ENCODE measurements at regions not wholly inside any gene's neighbourhood (a gene's known extent, or its start where the extent isn't known, plus 50 kb on each side); places are given as distances from the start of the nearest gene placed in this dataset.

DNA sequence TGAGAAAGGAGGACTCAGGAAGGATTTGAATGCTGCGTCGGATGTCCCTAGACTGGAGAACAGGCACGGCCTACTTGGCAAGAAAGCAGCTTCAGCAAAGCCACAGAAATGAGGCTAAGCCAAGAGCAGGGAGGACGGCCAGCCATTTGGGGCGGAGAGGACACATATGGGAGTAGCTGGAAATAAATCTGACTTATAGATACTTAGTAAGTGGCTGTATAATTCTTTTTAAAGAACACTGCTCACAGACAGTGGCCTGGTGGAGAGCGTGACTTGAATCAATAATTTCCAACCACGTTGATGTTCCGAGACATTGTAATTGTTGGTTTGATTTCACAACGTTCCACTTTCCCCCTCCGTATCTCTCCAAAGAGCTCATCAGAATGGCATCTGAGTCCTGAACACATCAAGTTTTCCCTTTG is 67.7 kb upstream of the JCAD start:
- H3K4me1 ChIP-seq (ENCODE audit: insufficient read depth, low read length) = peaks cover 13% of the 10 kb centered on the region
- no peaks in the 10 kb centered on the region for H4K20me1 ChIP-seq (ENCODE audit: insufficient read depth, low read length)
- H3K9me3 ChIP-seq (ENCODE audit: low read depth, low read length) = no peaks in the 10 kb centered on the region
- no peaks in the 10 kb centered on the region for H3K27me3 ChIP-seq (ENCODE audit: insufficient read depth, low read length)
- H3K36me3 ChIP-seq (ENCODE audit: insufficient read depth, low read length) = no peaks in the 10 kb centered on the region
- H3K27ac ChIP-seq (ENCODE audit: low read depth, low read length) = peak overlapping the region; percentile 77
- TF ChIP-seq, protein P1, sequence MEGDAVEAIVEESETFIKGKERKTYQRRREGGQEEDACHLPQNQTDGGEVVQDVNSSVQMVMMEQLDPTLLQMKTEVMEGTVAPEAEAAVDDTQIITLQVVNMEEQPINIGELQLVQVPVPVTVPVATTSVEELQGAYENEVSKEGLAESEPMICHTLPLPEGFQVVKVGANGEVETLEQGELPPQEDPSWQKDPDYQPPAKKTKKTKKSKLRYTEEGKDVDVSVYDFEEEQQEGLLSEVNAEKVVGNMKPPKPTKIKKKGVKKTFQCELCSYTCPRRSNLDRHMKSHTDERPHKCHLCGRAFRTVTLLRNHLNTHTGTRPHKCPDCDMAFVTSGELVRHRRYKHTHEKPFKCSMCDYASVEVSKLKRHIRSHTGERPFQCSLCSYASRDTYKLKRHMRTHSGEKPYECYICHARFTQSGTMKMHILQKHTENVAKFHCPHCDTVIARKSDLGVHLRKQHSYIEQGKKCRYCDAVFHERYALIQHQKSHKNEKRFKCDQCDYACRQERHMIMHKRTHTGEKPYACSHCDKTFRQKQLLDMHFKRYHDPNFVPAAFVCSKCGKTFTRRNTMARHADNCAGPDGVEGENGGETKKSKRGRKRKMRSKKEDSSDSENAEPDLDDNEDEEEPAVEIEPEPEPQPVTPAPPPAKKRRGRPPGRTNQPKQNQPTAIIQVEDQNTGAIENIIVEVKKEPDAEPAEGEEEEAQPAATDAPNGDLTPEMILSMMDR (IDR thresholded peaks at IDR 0.05; ENCODE audit: extremely low read depth, low read depth, low read length) = no peak
- peak; percentile 80 for DNase-seq (ENCODE audit: insufficient read length, low spot score, missing footprints)
- peak overlapping the region; percentile 95 for H2AFZ ChIP-seq (ENCODE audit: low read length)
- no peaks in the 10 kb centered on the region for H3K79me2 ChIP-seq (ENCODE audit: insufficient read depth, low read length)
- H3K4me2 ChIP-seq (ENCODE audit: insufficient read depth, low read length) = peak overlapping the region; percentile 74
- peak overlapping the region; percentile 27 for H3K4me3 ChIP-seq (ENCODE audit: insufficient read depth, low read length)

DNA sequence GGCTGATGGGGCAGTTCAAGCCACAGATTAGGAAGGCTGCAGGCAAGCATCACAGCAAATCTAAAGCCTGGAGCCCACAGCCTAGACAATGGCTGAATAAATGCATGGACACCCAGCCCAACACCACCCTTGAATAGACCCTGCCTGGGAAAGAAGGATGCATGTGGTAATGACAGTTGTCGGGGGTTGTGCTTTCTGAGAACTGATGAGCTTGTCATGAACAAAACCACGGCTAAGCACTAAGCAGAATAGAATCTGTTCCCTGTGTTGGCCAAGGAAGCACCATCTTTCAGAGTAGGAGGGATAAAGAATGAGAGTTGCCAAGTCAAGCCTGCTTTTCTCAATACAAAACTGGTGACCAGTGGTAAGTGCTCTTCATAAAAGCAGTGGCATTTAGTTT is 66.1 kb upstream of the JCAD start:
- Histone ChIP-seq H4K20me1 (ENCODE audit: insufficient read depth, low read length) (no peaks in the 10 kb centered on the region), H3K4me2 (ENCODE audit: insufficient read depth, low read length) (no peak overlapping the region), H2AFZ (ENCODE audit: low read length) (no peak overlapping the region), H3K27me3 (ENCODE audit: insufficient read depth, low read length) (no peaks in the 10 kb centered on the region), H3K9me3 (ENCODE audit: low read depth, low read length) (no peaks in the 10 kb centered on the region), H3K79me2 (ENCODE audit: insufficient read depth, low read length) (no peaks in the 10 kb centered on the region), H3K4me1 (ENCODE audit: insufficient read depth, low read length) (peaks cover 13% of the 10 kb centered on the region), H3K27ac (ENCODE audit: low read depth, low read length) (no peak overlapping the region), H3K36me3 (ENCODE audit: insufficient read depth, low read length) (no peaks in the 10 kb centered on the region), H3K4me3 (ENCODE audit: insufficient read depth, low read length) (no peak overlapping the region)
- TF ChIP-seq, protein P1 (IDR thresholded peaks at IDR 0.05; ENCODE audit: extremely low read depth, low read depth, low read length) = no peak
- no peak for DNase-seq (ENCODE audit: insufficient read length, low spot score, missing footprints)

DNA sequence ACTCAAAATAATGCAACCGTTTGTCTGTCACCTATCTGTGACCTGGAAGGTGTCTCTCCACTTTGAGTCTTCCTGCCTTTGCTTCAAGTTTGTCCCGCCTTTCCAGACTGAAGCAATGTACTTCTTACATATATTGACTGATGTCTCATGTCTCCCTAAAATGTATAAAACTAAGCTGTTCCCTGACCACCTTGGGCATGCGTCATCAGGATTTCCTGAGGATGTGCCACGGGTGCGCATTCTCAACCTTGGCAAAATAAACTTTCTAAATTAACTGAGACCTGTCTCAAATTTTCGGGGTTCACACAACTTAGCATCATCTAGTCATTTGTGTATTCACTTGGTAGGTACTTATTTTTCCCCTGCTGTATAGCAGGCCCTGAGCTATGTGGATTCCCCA is 65.3 kb upstream of the JCAD start:
- Histone ChIP-seq H3K9me3 (ENCODE audit: low read depth, low read length) (no peaks in the 10 kb centered on the region), H4K20me1 (ENCODE audit: insufficient read depth, low read length) (no peaks in the 10 kb centered on the region), H3K27me3 (ENCODE audit: insufficient read depth, low read length) (no peaks in the 10 kb centered on the region), H3K4me1 (ENCODE audit: insufficient read depth, low read length) (peaks cover 13% of the 10 kb centered on the region), H3K4me2 (ENCODE audit: insufficient read depth, low read length) (no peak overlapping the region), H3K27ac (ENCODE audit: low read depth, low read length) (no peak overlapping the region), H2AFZ (ENCODE audit: low read length) (no peak overlapping the region), H3K79me2 (ENCODE audit: insufficient read depth, low read length) (no peaks in the 10 kb centered on the region), H3K36me3 (ENCODE audit: insufficient read depth, low read length) (no peaks in the 10 kb centered on the region), H3K4me3 (ENCODE audit: insufficient read depth, low read length) (no peak overlapping the region)
- TF ChIP-seq, protein P1 (IDR thresholded peaks at IDR 0.05; ENCODE audit: extremely low read depth, low read depth, low read length) = no peak
- no peak for DNase-seq (ENCODE audit: insufficient read length, low spot score, missing footprints)

DNA sequence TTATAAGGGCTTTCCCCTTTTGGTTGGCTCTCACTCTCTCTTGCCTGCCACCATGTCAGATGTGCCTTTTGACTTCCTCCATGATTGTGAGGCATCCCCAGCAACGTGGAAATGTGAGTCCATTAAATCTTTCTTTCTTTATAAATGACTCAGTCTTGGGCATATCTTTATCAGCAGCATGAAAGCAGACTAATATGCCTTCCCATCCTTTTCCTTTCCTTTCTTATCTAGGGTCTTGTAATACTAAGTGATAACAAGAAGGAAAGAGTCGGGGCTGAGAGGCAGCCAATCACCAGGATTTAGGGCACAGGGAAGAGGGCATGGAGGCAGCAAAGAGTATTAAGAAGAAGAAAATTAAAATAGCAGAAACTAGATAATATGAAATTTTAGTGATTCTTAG is 62.0 kb upstream of the JCAD start:
- no peaks in the 10 kb centered on the region for H3K4me1 ChIP-seq (ENCODE audit: insufficient read depth, low read length)
- H3K36me3 ChIP-seq (ENCODE audit: insufficient read depth, low read length) = no peaks in the 10 kb centered on the region
- H3K27ac ChIP-seq (ENCODE audit: low read depth, low read length) = no peak overlapping the region
- H4K20me1 ChIP-seq (ENCODE audit: insufficient read depth, low read length) = no peaks in the 10 kb centered on the region
- H3K4me3 ChIP-seq (ENCODE audit: insufficient read depth, low read length) = no peak overlapping the region
- H3K27me3 ChIP-seq (ENCODE audit: insufficient read depth, low read length) = no peaks in the 10 kb centered on the region
- TF ChIP-seq, protein P1 (IDR thresholded peaks at IDR 0.05; ENCODE audit: extremely low read depth, low read depth, low read length) = no peak
- no peak overlapping the region for H3K4me2 ChIP-seq (ENCODE audit: insufficient read depth, low read length)
- no peak overlapping the region for H2AFZ ChIP-seq (ENCODE audit: low read length)
- DNase-seq (ENCODE audit: insufficient read length, low spot score, missing footprints) = no peak
- no peaks in the 10 kb centered on the region for H3K79me2 ChIP-seq (ENCODE audit: insufficient read depth, low read length)
- H3K9me3 ChIP-seq (ENCODE audit: low read depth, low read length) = no peaks in the 10 kb centered on the region

Data from osteoblast (primary cell).